T-helper 17 cell (primary cell): ENCODE measurements at regions not wholly inside any gene's neighbourhood (a gene's known extent, or its start where the extent isn't known, plus 50 kb on each side); places are given as distances from the start of the nearest gene placed in this dataset.

Experiments
- ATAC-seq: fragments of 150-1000 bp; cut with Tn5 transposase; 2 replicates; pipeline ENCODE4 v1.10.0; 2021; ENCODE audit warnings: mild to moderate bottlenecking, moderate library complexity
- DNase-seq, 3 donors: peaks; one replicate each; pipeline versions ENCODE4 v3.0.0 to v3.0.0-alpha.2; 2020 to 2021
- H3K9me3 ChIP-seq: one replicate; pipeline ENCODE4 v1.7.0; 2013; ENCODE audit warnings: low read length, mild to moderate bottlenecking; ENCODE audit not compliant: control insufficient read depth, poor library complexity, severe bottlenecking
- H3K27ac Mint-ChIP-seq: one replicate; pipeline ENCODE4 v1.8.0; 2022; ENCODE audit warnings: mild to moderate bottlenecking, moderate library complexity, mixed read lengths
- H3K27me3 Mint-ChIP-seq: one replicate; pipeline ENCODE4 v1.8.0; 2022; ENCODE audit warnings: mixed read lengths
- H3K36me3 Mint-ChIP-seq: one replicate; pipeline ENCODE4 v1.8.0; 2022; ENCODE audit warnings: low read depth, mixed read lengths
- H3K4me1 Mint-ChIP-seq: one replicate; pipeline ENCODE4 v1.8.0; 2022; ENCODE audit warnings: mild to moderate bottlenecking, mixed read lengths
- H3K4me3 Mint-ChIP-seq: one replicate; pipeline ENCODE4 v1.8.0; 2022; ENCODE audit warnings: mild to moderate bottlenecking, moderate library complexity, mixed read lengths

GRCh38 chr19:5237939-5238480 lies 102.6 kb downstream of the PTPRS start:
- no peak overlapping the region for H3K27ac Mint-ChIP-seq
- no peak for ATAC-seq
- no peaks in the 10 kb centered on the region for H3K27me3 Mint-ChIP-seq
- no peak for DNase-seq
- H3K9me3 ChIP-seq, result no peaks in the 10 kb centered on the region
- H3K36me3 Mint-ChIP-seq, result peaks cover 9% of the 10 kb centered on the region
- no peaks in the 10 kb centered on the region for H3K4me1 Mint-ChIP-seq
- no peak overlapping the region for H3K4me3 Mint-ChIP-seq

GRCh38 chr19:5237190-5237780 lies 103.3 kb downstream of the PTPRS start:
- Mint-ChIP-seq H3K4me1 (no peaks in the 10 kb centered on the region), H3K27me3 (no peaks in the 10 kb centered on the region), H3K4me3 (no peak overlapping the region), H3K27ac (no peak overlapping the region), H3K36me3 (peaks cover 9% of the 10 kb centered on the region)
- no peak for ATAC-seq
- DNase-seq, result no peak
- H3K9me3 ChIP-seq, result no peaks in the 10 kb centered on the region

DNA sequence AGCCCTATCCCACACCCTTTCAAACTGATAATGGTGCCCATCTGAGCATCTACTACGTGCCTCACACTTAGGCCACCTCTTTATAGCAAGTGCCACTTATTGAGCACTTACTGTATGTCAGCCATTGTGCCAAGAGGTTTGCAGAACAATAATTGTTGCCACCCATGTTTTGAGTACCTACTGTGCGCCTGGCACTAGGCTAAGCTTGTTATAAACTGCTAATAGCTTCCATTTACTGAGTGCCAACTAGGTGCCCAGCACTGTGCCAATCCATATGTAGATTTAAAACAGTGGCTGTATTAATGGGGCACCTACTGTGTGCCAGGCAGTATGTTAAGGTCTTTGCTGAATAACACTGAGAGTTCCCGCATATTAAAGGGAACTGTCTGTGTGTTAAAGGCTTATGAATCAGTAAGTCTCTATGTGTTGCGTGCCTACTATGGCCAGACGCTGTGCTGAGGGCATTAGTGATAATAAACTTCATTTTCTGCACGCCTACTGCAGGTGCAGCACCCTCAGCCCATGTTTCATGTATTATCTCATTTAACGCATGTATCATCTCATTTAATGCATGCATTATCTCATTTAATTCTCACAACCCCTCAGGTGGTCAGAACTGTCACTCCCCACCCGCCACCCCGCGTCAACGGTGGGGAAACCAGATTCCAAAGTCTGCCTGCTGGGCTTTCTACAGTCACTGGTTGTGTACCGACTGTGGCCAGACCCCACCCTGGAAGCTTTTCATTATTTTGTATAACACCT lies 105.0 kb downstream of the PTPRS start:
- H3K9me3 ChIP-seq, result no peaks in the 10 kb centered on the region
- peaks cover 9% of the 10 kb centered on the region for H3K36me3 Mint-ChIP-seq
- H3K4me3 Mint-ChIP-seq, result no peak overlapping the region
- no peaks in the 10 kb centered on the region for H3K4me1 Mint-ChIP-seq
- DNase-seq, result no peak
- ATAC-seq, result no peak
- no peak overlapping the region for H3K27ac Mint-ChIP-seq
- H3K27me3 Mint-ChIP-seq, result no peaks in the 10 kb centered on the region

DNA sequence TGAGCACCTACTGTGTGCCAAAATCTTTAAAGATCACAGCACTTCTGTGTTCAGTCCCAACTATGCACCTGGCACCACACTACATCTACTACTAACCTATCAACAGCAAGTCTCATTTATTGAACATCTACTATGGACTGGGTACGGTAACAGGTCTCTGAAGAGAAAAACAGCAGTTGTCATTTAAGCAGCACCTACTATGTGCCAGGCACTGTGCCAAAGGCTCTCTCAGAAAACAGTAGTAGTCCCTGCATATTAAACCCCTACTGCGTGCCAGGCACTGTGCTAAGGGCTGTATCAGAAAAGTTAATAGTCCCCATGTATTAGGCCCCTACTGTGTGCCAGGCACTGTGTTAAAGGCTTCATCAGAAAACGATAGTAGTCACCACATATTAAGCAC lies 106.2 kb downstream of the PTPRS start:
- H3K27ac Mint-ChIP-seq, result no peak overlapping the region
- ATAC-seq (no peak), DNase-seq (no peak)
- peaks cover 5% of the 10 kb centered on the region for H3K27me3 Mint-ChIP-seq
- no peak overlapping the region for H3K4me3 Mint-ChIP-seq
- H3K4me1 Mint-ChIP-seq, result peaks cover 2% of the 10 kb centered on the region
- no peaks in the 10 kb centered on the region for H3K9me3 ChIP-seq
- peaks cover 4% of the 10 kb centered on the region for H3K36me3 Mint-ChIP-seq

DNA sequence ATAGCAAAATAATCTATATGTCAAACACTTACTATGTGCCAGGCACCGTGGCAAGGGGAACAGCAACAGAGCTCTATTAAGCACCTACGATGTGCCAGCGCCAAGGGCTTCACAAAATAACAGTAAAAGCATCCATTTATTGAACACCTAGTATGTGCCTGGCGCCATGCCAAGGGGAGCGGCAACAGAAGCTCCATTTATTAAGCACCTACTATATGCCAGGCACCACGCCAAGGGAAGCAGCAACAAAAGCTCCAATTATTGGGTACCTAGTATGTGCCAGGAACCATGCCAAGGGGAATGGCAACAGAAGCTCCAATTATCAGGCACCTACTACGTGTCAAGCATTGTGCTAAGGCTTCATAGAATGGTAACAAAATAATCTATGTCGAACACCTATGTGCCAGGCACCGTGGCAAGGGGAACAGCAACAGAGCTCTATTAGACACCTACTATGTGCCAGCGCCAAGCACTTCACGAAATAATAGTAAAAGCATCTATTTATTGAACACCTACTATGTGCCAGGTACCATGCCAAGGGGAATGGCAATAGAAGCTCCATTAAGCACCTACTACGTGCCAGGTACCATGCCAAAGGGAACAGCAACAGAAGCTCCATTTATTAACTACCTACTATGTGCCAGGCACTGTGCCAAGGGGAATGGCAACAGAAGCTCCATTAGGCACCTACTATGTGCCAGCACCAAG lies 107.7 kb downstream of the PTPRS start:
- no peak for ATAC-seq
- H3K27ac Mint-ChIP-seq, result no peak overlapping the region
- H3K9me3 ChIP-seq, result no peaks in the 10 kb centered on the region
- H3K36me3 Mint-ChIP-seq, result no peaks in the 10 kb centered on the region
- DNase-seq, result no peak
- H3K4me1 Mint-ChIP-seq, result peaks cover 7% of the 10 kb centered on the region
- H3K27me3 Mint-ChIP-seq, result peaks cover 14% of the 10 kb centered on the region
- no peak overlapping the region for H3K4me3 Mint-ChIP-seq

DNA sequence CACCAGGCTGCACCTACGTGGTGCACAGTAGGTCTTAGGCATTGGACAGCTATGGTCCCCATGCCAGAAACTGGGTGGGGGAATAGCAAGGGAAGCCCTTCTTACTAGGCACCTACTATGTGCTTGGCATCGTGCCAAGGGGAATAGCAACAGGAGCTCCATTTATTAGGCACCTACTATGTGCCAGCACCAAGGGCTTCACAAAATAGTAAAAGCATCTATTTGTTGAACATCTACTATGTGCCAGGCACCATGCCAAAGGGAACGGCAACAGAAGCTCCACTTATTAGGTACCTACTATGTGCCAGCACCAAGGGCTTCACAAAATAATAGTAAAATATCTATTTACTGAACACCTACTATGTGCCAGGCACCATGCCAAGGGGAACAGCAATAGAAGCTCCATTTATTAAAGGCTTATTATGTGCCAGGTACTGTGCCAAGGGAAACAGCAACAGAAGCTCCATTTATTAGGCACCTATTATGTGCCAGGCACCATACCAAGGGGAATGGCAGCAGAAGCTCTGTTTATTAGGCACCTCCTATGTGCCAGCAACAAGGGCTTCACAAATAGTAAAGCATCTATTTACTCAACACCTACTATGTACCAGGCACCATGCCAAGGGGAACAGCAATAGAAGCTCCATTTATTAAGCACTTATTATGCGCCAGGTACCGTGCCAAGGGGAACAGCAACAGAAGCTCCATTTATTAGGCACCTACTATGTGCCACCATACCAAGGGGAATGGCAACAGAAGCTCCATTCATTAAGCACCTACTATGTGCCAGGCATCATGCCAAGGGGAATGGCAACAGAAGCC lies 108.5 kb downstream of the PTPRS start:
- no peaks in the 10 kb centered on the region for H3K9me3 ChIP-seq
- Mint-ChIP-seq H3K27ac (no peak overlapping the region), H3K36me3 (no peaks in the 10 kb centered on the region), H3K4me1 (peaks cover 7% of the 10 kb centered on the region), H3K4me3 (no peak overlapping the region), H3K27me3 (peaks cover 18% of the 10 kb centered on the region)
- DNase-seq (no peak), ATAC-seq (no peak)

GRCh38 chr19:5230730-5231555 lies 109.7 kb downstream of the PTPRS start:
- H3K36me3 Mint-ChIP-seq, result no peaks in the 10 kb centered on the region
- H3K27me3 Mint-ChIP-seq, result peaks cover 18% of the 10 kb centered on the region
- DNase-seq (no peak), ATAC-seq (no peak)
- H3K4me1 Mint-ChIP-seq, result peaks cover 7% of the 10 kb centered on the region
- no peak overlapping the region for H3K4me3 Mint-ChIP-seq
- no peaks in the 10 kb centered on the region for H3K9me3 ChIP-seq
- no peak overlapping the region for H3K27ac Mint-ChIP-seq

GRCh38 chr19:5229778-5230335 lies 110.8 kb downstream of the PTPRS start:
- no peak for DNase-seq

DNA sequence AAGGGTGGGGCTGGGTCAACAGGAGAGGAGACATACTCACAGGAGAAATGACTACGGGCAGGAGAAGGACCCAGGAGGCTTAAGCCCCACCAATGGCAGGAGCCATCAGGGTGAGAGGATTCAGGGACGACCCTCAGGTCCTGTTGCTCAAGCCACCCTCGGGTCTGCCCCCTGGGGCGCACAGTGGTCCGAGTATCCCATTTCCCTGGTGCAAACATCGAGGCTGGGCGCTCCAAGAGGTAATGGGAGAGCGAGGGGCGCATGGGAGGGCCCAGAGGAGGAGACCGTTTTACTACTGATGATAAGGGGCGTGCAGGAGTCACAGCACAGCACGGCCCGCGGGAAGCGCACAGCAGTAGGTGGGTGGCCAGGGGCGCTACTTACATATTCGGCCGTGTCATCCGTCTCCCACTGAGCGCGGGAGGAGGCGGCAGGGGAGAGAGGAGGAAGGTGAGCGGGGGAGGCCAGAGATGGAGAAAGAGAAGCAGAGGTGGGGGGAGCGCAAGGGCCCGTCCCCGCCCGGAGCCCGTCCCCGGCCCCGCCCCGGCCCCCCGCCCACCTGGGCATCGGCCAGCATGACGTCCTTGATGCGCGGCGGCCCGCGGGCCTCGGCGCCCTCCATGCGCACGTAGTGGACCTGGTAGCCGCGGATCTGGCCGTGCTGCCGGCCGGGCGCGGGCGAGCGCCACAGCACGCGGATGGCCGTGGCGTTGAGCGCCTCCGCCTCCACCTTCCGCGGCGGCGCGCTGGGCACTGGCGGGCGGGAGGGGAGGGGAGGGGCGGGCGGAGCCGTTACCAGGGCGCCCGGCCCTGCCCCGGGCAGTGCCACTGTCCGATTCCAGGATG lies 111.5 kb downstream of the PTPRS start:
- peak overlapping the region; percentile 77 for H3K4me3 Mint-ChIP-seq
- no peaks in the 10 kb centered on the region for H3K9me3 ChIP-seq
- no peak overlapping the region for H3K27ac Mint-ChIP-seq
- ATAC-seq (no peak), DNase-seq (no peak)
- peaks cover 18% of the 10 kb centered on the region for H3K27me3 Mint-ChIP-seq
- peaks cover 9% of the 10 kb centered on the region for H3K4me1 Mint-ChIP-seq
- H3K36me3 Mint-ChIP-seq, result no peaks in the 10 kb centered on the region

More at GRCh38 chr19:5229778-5230335, 110.8 kb downstream of the PTPRS start:
- H3K4me1 Mint-ChIP-seq, result peaks cover 7% of the 10 kb centered on the region
- no peak for ATAC-seq
- H3K27ac Mint-ChIP-seq, result no peak overlapping the region
- peaks cover 18% of the 10 kb centered on the region for H3K27me3 Mint-ChIP-seq
- H3K9me3 ChIP-seq, result no peaks in the 10 kb centered on the region
- H3K4me3 Mint-ChIP-seq, result peak overlapping the region; percentile 33
- H3K36me3 Mint-ChIP-seq, result no peaks in the 10 kb centered on the region

DNA sequence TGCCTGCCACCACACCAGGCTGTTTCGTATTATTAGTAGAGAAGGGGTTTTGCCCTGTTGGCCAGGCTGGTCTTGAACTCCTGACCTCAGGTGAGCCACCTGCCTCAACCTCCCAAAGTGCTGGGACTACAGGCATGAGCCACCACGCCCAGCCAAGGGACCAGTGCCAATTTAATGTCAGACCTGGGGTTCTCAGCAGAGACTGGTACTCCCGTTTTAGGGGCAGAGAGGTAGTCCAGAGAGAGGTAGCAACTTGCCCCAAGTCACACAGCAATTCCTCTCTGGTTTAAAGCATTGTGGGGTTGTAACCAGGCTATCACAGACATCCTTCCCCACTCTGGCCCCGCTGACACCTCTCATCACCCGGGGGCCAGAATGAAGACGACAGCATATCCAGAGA lies 112.1 kb downstream of the PTPRS start:
- no peak for ATAC-seq
- Mint-ChIP-seq H3K27ac (no peak overlapping the region), H3K4me1 (peaks cover 9% of the 10 kb centered on the region), H3K4me3 (no peak overlapping the region), H3K36me3 (no peaks in the 10 kb centered on the region), H3K27me3 (peaks cover 18% of the 10 kb centered on the region)
- no peaks in the 10 kb centered on the region for H3K9me3 ChIP-seq
- DNase-seq, result no peak

- Mint-ChIP-seq H3K4me3 (no peak overlapping the region), H3K27me3 (peaks cover 18% of the 10 kb centered on the region), H3K4me1 (peaks cover 9% of the 10 kb centered on the region), H3K27ac (no peak overlapping the region), H3K36me3 (no peaks in the 10 kb centered on the region)
- ATAC-seq (no peak), DNase-seq (no peak)
- no peaks in the 10 kb centered on the region for H3K9me3 ChIP-seq
Measured at GRCh38 chr19:5225486-5226345, 114.9 kb downstream of the PTPRS start.
